PC-9 (cell line): ENCODE measurements at regions not wholly inside any gene's neighbourhood (a gene's known extent, or its start where the extent isn't known, plus 50 kb on each side); places are given as distances from the start of the nearest gene placed in this dataset.

Source experiments
- EZH2 ChIP-seq: fragments of 200-600 bp; sonication (generic); IDR thresholded peaks from 2 replicates; pipeline ENCODE4 v1.8.0; 2017; ENCODE audit warnings: antibody characterized with exemption, low read depth
- TF ChIP-seq, protein P1 (sequence below): fragments of 200-600 bp; sonication (generic); conservative IDR thresholded peaks from 2 replicates; pipeline ENCODE4 v1.6.1; 2017; ENCODE audit warnings: mixed run types, antibody characterized with exemption, mild to moderate bottlenecking, moderate library complexity

GRCh38 chr12:131499864-131500190, 211.1 kb upstream of the SFSWAP start:
- TF ChIP-seq, protein P1, sequence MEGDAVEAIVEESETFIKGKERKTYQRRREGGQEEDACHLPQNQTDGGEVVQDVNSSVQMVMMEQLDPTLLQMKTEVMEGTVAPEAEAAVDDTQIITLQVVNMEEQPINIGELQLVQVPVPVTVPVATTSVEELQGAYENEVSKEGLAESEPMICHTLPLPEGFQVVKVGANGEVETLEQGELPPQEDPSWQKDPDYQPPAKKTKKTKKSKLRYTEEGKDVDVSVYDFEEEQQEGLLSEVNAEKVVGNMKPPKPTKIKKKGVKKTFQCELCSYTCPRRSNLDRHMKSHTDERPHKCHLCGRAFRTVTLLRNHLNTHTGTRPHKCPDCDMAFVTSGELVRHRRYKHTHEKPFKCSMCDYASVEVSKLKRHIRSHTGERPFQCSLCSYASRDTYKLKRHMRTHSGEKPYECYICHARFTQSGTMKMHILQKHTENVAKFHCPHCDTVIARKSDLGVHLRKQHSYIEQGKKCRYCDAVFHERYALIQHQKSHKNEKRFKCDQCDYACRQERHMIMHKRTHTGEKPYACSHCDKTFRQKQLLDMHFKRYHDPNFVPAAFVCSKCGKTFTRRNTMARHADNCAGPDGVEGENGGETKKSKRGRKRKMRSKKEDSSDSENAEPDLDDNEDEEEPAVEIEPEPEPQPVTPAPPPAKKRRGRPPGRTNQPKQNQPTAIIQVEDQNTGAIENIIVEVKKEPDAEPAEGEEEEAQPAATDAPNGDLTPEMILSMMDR = no peak
- no peak for TF ChIP-seq EZH2
